ENCODE measurements at regions not wholly inside any gene's neighbourhood (a gene's known extent, or its start where the extent isn't known, plus 50 kb on each side); places are given as distances from the start of the nearest gene placed in this dataset.
A peak's percentile ranks its signal among the peaks of the same experiment; 100 is the strongest.

DNA sequence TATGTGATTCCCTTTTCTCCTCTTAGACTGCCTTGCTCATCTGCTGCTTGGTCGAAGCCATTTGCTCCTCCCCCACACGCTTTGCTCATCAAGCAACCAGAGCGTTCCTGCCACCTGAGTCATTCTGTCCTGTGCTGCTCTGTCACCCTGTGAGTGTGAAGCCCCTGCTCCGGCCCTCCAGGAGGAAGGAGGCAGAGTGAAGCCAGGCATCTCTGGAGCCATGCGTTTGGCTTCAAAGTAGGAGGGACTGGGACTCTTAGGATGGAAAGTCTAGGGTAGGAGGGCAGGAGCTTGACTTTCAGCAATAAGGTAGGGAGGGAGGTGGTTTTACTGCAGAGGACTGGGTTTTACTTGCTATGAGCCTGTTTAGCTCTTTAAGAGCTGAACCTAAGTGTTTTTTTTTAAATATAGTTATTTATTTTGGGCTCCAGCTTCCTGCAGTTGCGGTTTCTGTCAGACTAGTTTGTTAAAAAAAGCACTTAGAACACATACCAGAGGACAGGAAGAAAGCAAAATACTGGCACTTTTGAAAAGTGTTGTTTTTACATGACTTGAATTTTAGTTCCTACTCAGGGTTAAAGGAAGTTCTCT, 63.6 kb downstream of the SPINK2 start:
- peak; percentile 83 for DNase-seq

DNA sequence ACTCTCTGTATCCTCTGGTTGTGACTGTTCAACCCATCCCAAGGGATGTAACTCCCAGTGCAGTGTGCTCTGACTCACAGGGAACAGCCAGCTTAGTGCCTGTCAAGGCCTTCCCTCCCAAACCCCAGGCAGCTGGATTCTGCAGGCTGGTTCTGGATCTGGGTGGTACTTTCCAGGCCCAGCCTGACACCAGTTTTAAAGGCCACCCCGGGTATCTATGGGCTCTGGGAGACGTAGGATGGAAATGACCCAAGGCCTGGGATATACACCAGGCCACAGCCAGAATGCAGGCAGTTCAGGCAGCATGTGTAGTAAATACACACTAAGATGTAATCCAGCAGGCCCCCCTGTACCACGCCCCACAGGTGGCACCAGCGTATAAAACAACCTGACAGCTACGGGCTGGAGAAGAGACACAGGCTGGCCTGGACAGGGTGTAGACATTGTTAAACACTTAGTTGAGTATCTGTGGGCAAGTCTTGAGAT, 64.2 kb downstream of the SPINK2 start:
- DNase-seq = peak; percentile 19

DNA sequence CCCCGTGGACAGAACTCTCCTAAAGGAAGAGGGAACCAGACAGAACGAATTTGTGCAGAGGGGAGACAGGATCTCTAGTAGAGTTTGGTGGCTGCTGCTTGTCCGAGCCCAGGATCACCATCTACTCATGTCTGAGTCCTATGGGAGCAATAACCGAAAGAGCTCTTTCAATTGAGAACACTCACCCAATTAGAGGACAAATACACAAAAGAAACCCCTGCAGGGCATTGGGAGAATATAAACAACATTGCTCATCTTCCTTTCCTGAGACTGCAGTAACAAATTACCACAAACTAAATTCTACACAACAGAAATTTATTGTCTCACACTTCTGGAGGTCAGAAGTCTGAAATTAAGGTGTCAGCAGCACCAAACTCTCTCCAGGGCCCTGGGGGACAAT, 65.6 kb downstream of the SPINK2 start:
- DNase-seq = no peak

DNA sequence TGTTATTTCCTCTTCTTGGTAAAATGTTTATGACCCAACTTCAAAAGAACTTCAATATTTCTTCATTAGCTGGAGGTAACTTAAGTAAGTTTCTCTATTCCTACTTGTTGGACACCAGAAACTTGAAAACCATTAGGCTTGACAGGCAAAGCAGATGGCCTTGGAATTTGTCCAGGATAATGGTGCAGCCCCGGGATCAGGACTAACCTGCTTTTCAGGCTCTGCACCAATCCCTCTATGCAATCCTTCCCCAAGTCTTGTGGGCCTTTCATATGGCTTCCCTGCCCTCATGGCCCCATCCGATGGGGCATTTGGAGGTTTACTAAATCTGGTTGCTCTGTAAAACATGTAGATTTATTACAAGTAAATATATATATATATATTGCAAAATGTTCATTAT, 68.5 kb downstream of the SPINK2 start:
- DNase-seq = no peak

DNA sequence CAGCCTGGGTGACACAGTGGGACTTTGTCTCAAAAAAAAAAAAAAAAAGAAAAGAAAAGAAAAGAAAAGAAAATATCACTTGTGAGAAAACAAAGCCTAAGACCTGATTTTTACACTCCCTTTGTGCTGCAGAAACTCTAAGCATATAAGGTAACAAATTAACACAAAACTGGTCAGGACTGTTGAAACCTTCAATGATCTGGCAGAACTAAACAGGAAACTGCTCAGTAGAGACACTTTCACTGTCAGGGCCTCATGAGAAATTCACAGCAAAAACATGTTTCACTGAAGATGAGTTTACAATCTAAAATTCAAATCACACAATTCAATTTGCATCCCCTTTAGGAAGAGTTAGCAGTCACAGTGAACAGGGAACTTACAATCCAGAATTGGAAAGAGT, 69.1 kb upstream of the HOPX start:
- no peak for DNase-seq

DNA sequence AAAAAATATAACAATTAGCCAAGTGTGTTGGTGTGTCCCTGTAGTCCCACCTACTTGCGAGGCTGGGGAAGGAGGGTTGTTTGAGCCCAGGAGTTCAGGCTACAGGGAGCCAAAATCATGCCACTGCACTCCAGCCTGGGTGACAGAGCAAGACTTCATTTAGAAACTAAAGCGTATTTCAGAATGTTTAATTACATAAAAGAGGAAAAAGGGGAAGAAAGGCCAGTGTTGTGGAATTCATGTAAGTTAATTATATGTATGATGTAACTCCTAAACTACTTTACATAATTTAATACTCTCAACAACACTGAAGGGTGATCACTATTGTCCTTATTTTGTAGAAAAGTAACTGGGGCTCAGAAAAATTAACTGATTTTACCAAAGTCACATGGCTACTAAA, 67.2 kb upstream of the HOPX start:
- no peak for DNase-seq

DNA sequence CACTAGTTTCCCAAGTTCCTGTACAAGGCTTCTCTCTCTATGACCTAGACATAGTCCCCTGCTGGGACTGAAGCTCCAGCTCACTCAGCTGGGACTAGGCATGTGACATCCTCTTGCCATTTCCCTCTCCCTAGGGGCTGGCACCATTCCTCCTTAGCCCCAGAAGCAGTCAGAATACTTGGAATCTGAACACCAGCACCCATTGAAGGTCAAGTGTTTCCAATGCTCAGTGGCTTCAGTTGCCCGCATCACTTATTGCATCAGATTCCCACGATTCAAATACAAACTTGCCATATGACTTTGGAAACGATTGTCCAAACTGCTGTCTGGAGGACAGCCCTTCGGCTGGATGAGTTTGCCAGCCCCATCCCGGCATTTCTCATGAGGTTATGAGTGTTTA, 65.5 kb upstream of the HOPX start:
- no peak for DNase-seq

DNA sequence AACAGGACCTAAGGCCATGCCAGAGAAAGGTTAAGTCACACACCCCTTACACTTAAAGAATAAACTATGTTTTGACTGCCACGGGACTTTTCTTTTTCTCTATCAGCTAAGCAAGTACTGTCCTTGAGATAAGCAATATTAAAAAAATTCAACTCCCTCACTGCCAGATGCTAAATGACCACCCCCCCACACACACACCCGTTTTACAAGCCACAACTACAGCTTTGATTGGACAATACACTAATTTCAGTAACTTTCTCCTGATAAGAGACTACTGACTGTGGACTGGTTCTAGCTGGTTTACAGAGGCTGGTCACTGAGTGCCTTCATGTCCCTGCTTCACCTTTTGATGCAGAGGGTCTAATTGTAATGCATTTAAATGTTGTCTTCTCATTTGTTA, 63.9 kb upstream of the HOPX start:
- no peak for DNase-seq

DNA sequence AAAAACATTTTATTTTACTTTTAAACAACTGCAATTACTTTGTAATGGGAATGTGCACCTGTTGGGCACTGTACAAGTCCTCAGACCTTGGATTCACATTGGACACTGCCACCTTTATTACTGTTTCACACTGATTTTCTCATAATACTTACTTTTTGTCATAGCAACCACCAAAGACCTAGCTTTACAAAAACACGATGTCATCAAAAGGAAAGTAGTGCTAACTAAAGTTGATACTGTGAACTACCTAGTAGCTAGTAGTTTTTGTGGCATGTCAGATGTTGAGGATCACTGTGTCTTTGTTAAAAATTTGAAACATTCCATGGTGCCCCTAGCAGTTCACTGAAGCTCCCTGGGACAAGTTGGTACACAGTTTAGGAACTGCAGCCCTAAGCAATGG, 62.9 kb upstream of the HOPX start:
- DNase-seq = no peak

DNA sequence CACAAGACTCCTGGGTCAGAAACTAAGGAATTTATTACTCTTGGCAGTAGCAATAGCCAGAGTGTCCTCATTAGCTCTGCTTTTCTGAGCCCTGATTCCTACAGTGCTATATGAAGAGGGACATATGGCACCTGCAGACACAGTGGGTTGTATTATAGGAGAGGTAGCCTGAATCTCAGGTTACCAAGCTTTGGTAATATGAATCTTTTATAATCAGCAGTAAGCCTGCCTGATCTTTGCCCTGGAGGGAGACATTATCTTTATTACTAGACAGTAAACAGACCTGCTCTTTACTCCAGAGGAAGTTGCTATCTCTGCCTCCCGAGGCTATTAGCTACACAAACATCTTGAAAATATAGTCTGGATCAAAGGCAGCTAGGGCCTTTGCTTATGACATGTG, 62.5 kb upstream of the HOPX start:
- DNase-seq = no peak

DNA sequence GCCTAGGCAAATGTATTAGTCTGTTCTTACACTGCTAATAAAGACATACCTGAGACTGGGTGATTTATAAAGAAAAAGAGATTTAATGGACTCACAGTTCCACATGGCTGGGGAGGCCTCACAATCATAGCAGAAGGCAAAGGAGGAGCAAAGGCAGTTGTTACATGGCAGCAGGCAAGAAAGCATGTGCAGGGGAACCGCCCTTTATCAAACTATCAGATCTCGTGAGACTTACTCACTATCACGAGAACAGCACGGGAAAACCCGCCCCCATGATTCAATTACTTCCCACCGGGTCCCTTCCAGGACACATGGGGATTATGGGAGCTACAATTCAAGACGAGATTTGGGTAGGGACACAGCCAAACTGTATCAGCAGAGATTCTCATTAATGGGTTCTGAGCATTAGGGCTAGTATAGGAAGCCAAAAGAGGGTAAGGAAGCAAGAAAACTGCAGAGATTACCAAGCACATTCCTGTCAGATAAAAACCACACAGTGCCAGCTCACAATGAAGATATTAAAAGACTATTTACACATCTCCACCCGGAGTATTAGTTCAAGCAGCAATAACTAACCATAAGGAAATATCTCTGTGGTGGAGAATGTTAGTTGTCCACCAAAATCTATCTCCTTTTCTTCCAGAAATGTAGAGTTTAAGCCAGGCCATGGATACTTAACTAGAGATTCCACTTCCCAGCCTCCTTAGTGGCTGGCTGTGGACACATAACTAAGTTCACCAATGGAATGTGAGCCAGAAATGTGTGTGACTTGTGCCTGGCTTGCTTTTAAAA, 61.2 kb upstream of the HOPX start:
- DNase-seq = peak; percentile 71

DNA sequence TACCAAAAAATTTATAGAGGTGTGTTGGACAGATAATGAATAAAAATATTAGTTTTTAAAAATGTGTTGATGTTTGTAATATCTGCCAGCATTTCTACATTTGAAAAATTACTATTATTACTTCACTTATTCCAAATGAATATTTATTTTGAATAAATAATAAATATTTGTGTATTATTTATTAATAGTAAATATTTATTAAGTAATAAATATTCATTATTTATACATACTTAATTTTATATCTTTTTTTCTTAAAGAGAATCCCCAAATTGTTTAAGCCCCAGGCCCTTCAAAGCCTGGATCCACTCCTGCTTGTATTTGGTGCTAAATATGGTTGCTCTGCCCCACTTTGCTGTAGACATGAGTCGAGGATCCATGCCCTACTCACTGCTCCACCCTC, 60.5 kb upstream of the HOPX start:
- no peak for DNase-seq

DNA sequence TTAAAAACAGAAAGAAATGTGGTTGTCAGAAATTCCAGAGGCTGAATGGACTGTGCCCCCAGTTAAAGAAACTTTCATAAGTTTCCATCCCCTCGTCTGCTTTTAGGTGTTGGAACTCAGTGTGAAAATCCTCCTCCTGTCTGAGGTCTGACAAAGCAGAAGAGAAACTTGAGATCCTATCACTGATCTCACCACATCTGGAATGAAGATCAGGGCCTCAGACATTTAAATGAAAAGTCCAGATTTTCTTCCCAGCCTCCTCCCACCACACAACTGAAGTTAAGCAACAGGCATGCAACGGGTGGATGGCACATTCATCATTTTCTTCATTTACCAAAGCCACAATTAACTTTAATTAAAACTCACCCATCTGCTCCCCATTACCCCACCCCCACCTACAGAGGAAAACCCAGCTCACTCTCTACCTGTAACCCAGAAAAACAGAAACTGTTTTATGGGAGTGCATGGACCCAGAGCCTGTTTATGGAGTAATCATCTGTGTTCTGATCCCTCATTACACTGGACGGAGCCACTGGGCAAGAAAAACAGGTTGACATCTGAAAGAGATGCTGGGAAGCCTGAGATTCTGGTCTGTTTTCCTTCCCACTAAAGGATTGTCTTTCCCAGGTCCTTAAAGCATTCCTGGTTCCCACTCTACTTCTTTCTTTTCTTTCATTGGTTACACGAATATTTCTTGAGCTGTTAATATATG, 58.1 kb upstream of the HOPX start:
- no peak for DNase-seq

DNA sequence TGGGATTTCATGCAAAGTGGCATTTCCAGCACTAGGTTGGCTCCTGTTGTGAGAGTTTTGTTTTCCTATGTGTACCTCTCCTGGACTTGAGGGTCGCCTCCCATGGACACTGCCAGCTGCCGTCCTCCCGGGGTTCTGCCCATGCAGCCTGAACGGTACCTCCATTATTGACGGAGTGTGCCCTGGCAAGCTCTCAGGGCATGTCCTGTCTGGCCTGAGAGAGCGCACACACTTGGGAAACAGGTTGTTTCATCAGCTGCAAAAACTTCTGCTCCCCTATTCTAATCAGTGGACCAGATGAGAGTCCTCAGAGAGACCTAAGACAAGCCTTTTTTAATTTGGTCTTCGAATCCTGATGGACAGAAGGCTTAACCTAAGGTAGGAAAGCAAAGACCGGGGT, 56.6 kb upstream of the HOPX start:
- DNase-seq = no peak

DNA sequence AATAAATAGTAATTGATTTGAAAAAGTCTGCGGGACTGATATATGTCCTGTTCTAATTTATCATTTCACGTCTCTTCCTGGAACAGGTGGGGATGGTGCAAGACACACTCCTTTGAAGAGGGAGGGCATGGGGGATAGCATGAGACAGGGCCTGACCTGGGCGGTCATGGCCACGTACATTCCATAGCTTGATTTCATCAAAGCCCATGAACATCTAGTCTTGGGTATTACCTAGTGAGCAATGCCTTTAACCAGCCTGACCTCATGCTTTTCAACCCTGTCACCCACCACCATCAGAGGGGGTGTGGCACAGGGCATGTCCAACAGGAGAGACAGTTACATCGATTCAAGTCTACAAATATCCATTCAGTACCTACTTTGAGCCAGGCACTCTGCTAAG, 52.3 kb upstream of the HOPX start:
- no peak for DNase-seq

DNA sequence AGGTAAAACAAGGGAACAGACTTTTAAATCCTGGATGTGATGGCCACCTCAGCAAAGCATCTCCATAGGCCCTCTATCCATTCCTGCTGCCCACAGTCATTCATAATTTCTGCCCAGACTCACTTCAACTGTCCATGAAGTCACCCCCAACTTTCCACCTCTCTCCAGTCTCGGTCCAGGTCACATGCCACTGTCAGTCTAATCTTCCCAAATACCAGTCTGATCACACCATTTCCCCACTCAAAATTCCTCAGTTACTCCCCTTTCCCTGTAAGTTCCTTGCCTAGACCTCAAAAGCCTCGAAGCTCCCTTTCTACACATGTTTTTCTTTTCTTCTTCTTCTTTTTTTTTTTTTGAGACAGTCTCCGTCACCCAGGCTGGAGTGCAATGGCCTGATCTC, 51.2 kb upstream of the HOPX start:
- no peak for DNase-seq

DNA sequence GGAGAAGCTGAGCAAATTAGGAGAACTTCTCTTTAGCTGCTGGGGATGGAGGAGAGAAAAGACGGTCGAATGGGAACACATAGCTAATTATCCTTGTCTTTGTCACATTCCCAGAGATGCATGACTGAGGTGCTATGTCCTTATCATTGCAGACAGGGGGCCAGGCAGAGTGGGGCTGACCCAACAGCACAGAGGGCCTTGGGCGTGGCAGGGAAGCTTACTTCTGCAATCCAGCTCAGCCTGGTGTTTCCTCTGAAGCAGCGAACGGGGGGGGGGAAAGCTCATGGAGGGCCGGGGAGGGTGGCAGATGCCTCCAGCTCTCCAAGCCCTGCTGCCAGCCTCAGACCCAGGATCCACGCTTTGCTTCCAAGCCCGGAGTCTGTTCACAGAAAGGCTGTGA, 50.8 kb upstream of the HOPX start:
- no peak for DNase-seq

Measured in kidney glomerular epithelial cell (primary cell).